ENCODE measurements at regions not wholly inside any gene's neighbourhood (a gene's known extent, or its start where the extent isn't known, plus 50 kb on each side); places are given as distances from the start of the nearest gene placed in this dataset.

DNA sequence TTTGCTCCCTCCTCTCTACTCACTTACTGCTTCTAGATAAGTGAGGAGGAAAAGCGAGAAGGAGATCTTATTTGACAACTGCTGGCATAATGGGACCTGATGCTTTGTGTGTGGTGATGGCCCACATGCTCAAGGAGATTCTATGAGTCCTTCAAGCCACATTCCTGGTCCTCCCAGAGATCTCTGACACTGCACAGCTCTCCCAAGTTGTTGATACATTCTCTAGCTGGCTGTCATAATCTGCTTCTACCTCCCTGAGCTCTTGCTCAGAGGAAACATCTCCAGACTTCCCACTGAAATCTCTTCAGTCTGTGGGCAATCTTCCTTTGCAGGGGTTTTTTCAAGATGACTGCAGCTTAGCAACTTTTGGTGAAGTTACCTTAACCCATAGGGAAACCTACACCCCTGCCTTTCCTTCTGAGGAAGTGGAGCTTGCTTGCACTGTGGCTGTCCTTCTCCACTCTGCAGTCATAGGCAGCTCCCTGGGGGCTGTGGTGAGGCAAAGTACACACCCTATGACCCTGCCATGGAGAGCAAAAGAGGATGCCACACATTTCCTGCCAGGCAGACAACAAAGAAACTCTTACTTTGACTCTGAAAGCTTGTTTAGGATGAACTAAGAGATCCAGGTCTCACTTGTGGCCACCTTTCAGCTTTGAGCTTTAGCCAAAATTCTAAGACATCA, 163.8 kb downstream of the TMEM38B start:
- Histone ChIP-seq H3K9me3 (no peaks in the 10 kb centered on the region), H3K4me3 (no peak overlapping the region), H3K36me3 (no peaks in the 10 kb centered on the region), H3K4me1 (no peaks in the 10 kb centered on the region), H3K27me3 (ENCODE audit: low read depth) (no peaks in the 10 kb centered on the region), H3K27ac (no peak overlapping the region)
- ATAC-seq (peak in 1 of 2 donors; percentile 47), DNase-seq (no peak)
- intact Hi-C loops (cut with DNase I): no loop called here
- TF ChIP-seq, protein P1, sequence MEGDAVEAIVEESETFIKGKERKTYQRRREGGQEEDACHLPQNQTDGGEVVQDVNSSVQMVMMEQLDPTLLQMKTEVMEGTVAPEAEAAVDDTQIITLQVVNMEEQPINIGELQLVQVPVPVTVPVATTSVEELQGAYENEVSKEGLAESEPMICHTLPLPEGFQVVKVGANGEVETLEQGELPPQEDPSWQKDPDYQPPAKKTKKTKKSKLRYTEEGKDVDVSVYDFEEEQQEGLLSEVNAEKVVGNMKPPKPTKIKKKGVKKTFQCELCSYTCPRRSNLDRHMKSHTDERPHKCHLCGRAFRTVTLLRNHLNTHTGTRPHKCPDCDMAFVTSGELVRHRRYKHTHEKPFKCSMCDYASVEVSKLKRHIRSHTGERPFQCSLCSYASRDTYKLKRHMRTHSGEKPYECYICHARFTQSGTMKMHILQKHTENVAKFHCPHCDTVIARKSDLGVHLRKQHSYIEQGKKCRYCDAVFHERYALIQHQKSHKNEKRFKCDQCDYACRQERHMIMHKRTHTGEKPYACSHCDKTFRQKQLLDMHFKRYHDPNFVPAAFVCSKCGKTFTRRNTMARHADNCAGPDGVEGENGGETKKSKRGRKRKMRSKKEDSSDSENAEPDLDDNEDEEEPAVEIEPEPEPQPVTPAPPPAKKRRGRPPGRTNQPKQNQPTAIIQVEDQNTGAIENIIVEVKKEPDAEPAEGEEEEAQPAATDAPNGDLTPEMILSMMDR (IDR thresholded peaks at IDR 0.05): no peak

DNA sequence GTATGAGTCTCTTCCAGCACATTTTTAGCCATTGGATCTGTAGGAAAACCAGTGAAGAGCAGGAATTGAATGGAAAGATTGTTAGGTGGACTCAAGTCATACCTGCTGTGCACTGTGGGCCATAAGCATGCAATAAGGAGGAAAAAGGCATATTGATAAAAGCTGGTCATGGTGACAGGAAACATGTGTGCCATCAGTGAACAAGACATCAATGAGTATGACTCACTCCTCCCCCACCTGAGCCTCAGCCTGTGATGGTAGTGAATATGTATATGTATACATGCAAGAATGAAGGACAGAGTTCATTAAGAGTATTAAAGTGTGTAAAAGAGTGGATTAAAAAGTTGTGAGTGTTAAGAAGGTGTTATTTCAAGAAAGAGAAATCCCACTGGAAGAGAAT, 164.5 kb downstream of the TMEM38B start:
- intact Hi-C loops (cut with DNase I): no loop called here
- H3K36me3 ChIP-seq: no peaks in the 10 kb centered on the region
- H3K4me3 ChIP-seq: no peak overlapping the region
- ATAC-seq (no peak), DNase-seq (no peak)
- H3K4me1 ChIP-seq: no peaks in the 10 kb centered on the region
- TF ChIP-seq, protein P1 (IDR thresholded peaks at IDR 0.05): no peak
- H3K27ac ChIP-seq: no peak overlapping the region
- H3K9me3 ChIP-seq: no peaks in the 10 kb centered on the region
- no peaks in the 10 kb centered on the region for H3K27me3 ChIP-seq (ENCODE audit: low read depth)

DNA sequence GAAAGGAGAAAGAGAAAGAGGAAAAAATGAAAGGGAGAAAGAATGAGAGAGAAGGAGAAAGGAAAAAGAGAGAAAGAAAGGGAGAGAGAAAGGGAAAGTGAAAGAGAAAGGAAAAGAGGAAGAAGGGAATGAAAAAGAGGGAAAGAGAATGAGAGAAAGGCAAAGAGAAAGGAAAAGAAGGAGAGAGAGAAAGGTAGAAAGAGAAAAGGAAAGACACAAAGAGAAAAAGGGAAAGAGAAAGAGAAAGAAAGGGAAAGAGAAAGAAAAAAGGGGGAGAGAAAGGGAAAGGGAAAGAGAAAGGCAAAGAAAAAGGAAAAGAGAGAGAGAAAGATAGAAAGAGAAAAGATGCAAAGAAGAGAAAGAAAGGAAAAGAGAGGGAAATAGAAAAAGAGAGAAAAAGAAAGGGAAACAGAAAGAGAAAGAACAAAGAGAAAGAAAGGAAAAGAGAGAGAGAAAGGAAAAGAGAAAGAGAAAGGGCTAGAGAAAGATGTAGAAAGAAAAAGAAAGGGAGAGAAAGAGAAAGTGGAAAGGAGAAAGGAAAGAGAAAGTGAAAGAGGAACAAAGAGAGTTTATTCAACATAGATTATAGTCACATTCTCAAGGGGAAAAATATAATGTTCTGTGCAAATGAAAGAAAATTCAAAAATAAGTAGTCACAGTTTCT, 165.2 kb downstream of the TMEM38B start:
- TF ChIP-seq, protein P1 (IDR thresholded peaks at IDR 0.05): no peak
- H3K27me3 ChIP-seq (ENCODE audit: low read depth): no peaks in the 10 kb centered on the region
- intact Hi-C loops (cut with DNase I): no loop called here
- DNase-seq (no peak), ATAC-seq (no peak)
- H3K9me3 ChIP-seq: no peaks in the 10 kb centered on the region
- H3K36me3 ChIP-seq: no peaks in the 10 kb centered on the region
- no peak overlapping the region for H3K27ac ChIP-seq
- H3K4me3 ChIP-seq: no peak overlapping the region
- no peaks in the 10 kb centered on the region for H3K4me1 ChIP-seq

DNA sequence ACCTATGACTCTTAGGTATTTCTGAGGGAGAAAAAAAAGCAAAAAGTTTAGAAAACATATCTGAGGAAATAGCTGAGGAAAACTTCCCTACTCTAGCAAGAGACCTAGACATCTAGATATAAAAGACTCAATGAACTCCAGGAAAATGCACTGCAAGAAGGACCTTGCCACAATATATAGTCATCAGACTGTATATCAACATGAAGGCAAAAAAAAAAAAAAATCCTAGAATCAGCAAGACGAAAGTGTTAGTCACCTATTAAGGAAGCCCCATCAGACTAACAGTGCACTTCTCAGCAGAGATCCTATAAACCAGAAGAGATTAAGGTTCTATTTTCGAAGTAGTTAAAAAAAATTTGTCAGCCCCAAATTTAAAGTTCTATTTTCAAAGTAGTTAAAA, 166.2 kb downstream of the TMEM38B start:
- Histone ChIP-seq H3K4me1 (no peaks in the 10 kb centered on the region), H3K36me3 (no peaks in the 10 kb centered on the region), H3K4me3 (no peak overlapping the region), H3K27me3 (ENCODE audit: low read depth) (no peaks in the 10 kb centered on the region), H3K27ac (no peak overlapping the region), H3K9me3 (no peaks in the 10 kb centered on the region)
- TF ChIP-seq, protein P1 (IDR thresholded peaks at IDR 0.05): no peak
- ATAC-seq (no peak), DNase-seq (no peak)
- intact Hi-C loops (cut with DNase I): no loop called here

DNA sequence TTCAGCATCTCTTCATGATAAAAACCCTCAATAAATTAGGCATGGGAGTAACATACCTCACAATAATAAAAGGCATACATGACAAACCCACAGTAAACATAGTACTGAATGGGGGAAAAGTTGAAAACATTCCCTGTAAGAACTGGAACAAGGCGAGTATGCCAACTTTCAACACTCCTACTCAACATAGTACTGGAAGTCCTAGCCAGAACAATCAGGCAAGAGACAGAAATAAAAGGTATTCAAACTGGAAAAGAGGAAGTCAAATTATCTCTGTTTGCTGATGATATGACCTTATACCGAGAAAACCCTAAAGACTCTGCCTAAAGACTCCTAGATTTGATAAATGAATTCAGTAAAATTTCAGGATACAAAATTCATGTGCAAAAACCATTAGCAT, 167.6 kb downstream of the TMEM38B start:
- Histone ChIP-seq H3K4me3 (no peak overlapping the region), H3K36me3 (no peaks in the 10 kb centered on the region), H3K9me3 (no peaks in the 10 kb centered on the region), H3K27me3 (ENCODE audit: low read depth) (no peaks in the 10 kb centered on the region), H3K27ac (no peak overlapping the region), H3K4me1 (no peaks in the 10 kb centered on the region)
- TF ChIP-seq, protein P1 (IDR thresholded peaks at IDR 0.05): no peak
- DNase-seq: no peak
- ATAC-seq: no peak
- intact Hi-C loops (cut with DNase I): no loop called here
